NCI-H1092 (cell line): ENCODE measurements at regions not wholly inside any gene's neighbourhood (a gene's known extent, or its start where the extent isn't known, plus 50 kb on each side); places are given as distances from the start of the nearest gene placed in this dataset.
"Not testable (repeated sequence)": the region's sequence is repeated elsewhere in the genome, so short reads cannot be mapped to it uniquely, and the experiment has no call there.

ENCODE experiments used
- DNase-seq: peaks from one replicate; lab custom pipeline; 2025; lab: John Stamatoyannopoulos, UW

GRCh38 chr17:71724339-71724738 is 396.5 kb upstream of the SOX9 start:
- no peak for DNase-seq

- no peak for DNase-seq
Observed at GRCh38 chr17:71725811-71726210, 395.0 kb upstream of the SOX9 start.

GRCh38 chr17:71726341-71726740 is 394.5 kb upstream of the SOX9 start:
- DNase-seq, result no peak

DNA sequence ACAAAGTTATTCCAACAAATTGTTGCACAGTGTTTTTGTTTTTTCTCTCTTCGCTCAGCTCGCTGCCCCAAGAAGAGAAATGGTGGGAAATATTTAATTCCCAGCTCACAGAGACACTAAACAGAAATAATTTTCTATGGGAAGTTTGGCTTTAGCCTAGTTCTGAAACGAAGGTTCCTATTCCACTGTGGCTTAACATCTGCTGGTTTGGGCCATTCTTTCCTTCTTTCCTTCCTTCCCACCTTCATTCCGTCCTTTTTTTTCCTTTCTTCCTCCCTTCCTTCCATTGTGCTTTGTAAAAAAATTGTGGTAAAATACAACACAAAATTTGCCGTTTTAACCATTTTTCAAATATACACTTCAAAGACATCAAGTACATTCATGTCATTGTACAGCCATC is 393.5 kb upstream of the SOX9 start:
- DNase-seq, result no peak

DNA sequence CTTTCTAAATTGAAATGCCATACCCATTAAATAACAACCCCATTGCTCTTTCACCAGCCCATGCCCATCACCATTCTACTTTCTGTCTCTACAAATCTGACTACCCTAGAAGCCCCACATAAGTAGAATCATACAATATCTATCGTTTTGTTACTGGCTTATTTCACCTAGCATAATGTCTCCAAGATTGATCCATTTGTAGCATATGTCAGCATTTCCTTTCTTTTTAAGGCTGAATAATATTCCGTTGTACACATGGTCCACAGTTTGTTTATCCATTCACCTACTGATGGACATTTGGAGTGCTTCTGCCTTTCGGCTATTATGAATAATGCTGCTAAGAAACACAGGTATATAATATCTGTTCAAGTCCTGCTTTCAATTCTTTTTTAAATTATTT is 393.1 kb upstream of the SOX9 start:
- DNase-seq, result no peak

DNA sequence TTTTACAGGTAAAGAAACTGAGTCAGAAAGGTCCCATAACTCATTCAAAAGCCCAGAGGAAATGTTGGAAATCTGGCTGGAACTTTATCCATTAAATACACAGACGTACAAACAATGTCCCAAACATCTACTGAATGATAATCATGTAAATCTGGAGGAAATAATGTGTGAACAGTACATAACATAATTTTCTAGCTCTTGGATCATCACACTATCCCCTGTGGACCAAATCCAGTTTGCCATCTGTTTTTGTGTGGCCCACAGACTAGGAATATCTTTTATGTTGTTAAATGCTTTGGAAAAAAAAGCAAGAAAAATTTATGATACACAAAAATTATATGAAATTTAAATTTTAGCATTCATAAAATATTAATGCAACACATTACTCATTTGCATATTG is 389.9 kb upstream of the SOX9 start:
- DNase-seq, result no peak

GRCh38 chr17:71735893-71736292 is 384.9 kb upstream of the SOX9 start:
- no peak for DNase-seq

DNA sequence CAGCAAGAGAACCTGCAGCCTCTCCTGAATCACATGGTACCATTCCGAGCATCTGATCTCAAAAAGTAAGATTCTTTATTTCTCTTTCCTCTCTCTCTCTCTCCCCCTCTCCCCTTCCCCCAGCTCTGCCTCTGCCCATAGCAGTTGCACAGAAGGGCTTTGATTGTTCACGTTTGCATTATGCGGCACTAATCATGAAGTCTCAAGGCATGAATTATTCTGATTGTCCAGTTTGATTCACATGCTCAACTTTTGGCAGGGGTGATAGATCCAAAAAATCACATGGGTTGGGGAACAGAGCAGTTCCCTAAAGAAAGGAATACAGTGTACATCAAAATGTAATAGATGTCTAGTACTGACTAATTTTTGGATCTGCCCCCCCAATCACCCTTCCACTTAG is 380.0 kb upstream of the SOX9 start:
- DNase-seq, result no peak

DNA sequence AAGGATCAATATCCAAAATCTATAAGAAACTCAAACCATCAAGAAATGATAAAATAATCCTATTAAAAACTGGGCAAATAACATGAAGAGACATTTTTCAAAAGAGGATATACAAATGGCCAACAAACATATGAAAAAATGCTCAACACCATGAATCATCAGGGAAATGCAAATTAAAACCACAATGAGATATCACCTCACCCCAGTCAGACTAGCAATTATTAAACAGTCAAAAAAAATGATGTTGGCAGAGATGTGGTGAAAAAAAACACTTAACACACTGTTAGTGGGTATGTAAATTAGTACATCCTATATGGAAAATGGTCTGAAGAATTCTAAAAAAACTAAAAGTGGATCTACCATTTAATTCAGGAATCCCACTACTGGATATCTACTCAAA is 379.0 kb upstream of the SOX9 start:
- DNase-seq, result no peak

- no peak for DNase-seq
Observed at GRCh38 chr17:71748872-71749271, 371.9 kb upstream of the SOX9 start.

DNA sequence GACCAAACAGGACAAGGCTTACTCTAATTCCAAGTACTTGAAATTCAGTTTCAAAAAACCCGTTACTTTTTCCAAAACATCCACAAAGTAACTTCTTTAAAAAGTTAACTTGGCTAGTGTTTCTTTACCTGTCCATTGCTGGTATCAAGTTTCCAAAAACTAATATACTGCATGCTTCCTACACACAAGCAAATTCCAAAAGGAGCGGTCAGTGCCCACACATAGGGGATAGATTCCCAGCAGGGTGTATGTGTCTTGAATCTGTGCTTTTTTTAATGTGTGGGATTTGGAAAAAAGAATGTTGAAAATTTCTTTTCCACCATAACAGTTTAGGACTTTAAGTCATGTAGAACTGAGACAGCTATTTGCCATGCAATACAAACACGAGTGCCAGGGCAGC is 367.8 kb upstream of the SOX9 start:
- no peak for DNase-seq

- no peak for DNase-seq
Observed at GRCh38 chr17:71757156-71757555, 363.7 kb upstream of the SOX9 start.

DNA sequence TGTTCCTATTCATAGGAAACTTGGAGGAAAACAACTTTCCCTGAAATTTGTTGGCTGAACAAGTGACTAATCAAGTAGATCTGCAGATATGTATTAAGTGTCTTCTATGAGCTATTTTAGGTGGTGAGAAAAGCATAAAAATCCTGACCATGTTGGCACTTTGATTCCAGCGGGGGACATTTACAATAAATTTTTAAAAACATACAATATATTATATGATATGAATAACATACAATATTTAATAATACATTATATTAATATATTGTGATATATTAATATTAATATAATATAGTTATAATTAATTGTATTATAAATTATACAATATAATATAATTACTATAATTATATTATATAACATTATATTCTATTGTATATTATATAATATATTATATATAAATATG is 362.9 kb upstream of the SOX9 start:
- DNase-seq, result no peak

DNA sequence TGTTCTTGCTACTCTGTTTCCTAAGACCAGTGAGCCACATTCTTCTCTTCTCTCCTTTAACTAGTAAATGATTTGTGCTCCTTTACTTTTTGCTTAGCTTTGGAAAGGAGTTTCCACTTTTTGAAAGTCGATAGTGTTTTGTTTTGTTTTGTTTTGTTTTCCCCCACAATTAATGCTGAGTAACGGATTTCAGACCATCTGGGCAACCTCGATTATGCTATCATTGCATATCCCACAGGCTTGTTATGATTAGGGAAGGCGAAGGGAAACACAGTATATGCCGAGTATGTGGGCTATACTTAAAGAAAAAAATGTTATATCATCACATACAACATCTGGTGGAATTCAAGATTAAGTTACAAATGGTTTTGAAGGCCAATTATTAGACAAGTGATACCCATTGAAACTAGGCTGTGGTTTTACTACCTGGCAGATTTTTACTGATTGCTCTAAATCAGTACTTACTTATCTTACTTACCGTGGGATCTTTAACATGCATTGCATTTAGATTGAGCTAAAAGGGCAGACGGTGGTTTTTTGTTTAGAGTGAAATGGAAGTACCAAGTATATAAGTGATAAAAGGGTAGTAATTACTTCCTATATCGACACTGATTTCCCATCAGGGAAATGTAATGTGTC is 361.3 kb upstream of the SOX9 start:
- no peak for DNase-seq

DNA sequence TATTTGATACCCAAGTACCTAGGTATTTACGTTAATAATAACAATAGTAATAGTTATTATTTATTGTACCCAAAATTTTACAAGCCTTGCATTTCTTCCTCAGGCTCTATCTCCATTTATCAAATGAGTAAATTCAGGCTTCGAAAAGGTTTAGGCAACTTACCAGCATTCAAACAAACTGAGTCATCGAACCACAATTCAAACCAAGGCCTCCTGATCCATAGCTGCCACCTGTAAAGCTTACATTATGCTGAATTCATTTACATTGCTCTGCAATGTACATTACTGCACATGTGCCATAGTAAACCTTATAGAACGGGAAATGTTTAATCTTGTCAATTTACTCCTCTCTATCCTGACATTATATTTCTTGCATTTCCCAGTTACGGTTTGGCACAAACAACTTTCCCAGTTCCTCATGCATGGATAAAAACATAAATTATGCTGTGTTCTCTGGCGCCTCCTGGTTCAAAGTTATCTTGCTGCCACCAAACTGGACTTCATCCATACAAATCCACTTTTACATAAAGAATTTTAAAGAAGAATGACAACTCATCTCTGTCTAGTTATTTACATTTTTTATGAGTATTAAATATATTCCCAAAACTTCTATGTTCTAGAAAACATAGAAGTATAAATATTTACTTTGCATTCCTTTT is 360.6 kb upstream of the SOX9 start:
- no peak for DNase-seq

- DNase-seq, result no peak
Observed at GRCh38 chr17:71762526-71762925, 358.3 kb upstream of the SOX9 start.

DNA sequence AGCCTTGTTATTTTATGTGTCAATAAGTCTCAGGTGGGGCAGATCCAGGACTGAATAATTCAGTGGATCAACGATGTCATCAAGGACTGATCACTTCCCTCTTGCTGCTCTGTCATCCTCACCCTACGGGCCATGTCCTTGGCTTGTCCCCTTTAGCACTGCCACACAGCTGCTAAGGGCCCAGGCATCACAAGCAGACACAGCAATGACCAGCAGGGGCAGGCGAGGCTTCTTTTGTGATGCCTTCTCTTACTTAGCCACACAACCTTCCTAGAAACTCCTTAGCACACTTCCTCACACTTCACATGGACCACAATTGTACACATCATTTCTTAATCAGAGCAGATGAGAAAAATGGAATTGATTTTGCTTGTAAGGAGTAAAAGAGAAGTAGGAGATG is 356.3 kb upstream of the SOX9 start:
- DNase-seq, result no peak

GRCh38 chr17:71765437-71765836 is 355.4 kb upstream of the SOX9 start:
- no peak for DNase-seq

- DNase-seq, result no peak
Observed at GRCh38 chr17:71769850-71770249, 351.0 kb upstream of the SOX9 start.

DNA sequence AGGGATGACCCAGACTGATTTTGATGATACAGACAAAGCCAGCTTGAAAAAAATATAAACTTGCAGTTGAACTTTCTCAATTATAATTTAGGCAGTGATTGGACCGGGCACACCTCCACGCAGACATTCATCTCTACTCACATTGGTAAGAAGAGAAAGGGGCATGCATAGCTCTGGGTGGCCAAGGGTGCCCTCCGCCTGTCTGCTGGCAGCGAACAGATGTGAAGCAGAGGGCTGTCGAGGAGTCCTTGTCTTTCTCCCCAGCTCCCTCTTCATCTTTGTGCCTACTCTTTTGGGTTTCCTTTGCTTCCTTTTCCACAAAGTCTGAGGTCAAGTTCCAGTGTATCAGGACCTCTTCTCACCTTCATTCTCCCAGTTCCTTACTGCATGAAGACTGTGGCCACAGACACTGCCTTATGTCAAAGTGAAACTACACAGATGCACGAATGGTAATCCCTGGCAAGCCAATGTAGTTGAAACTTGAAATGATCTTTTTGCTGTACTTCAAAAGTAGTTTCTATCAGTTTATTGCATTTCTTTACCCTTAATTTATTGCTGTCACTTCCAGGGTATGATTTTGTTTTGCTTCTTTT is 343.7 kb upstream of the SOX9 start:
- no peak for DNase-seq

GRCh38 chr17:71779482-71779881 is 341.3 kb upstream of the SOX9 start:
- DNase-seq, result no peak

GRCh38 chr17:71780596-71780995 is 340.2 kb upstream of the SOX9 start:
- no peak for DNase-seq

DNA sequence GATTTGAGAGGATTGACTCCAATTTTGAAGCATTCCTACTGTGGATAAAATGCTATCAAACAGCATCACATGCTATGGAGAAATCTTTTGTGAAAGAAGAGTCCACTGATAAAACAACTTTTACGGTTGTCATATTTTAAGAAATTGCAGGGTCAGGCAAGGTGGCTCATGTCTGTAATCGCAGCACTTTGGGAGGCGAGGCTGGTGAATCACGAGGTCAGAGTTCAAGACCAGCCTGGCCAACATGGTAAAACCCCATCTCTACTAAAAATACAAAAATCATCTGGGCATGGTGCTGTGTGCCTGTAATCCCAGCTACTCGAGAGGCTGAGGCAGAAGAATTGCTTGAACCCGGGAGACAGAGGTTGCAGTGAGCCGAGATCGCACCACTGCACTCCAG is 338.8 kb upstream of the SOX9 start:
- not testable (repeated sequence) for DNase-seq

- no peak for DNase-seq
Observed at GRCh38 chr17:71790791-71791190, 330.0 kb upstream of the SOX9 start.
